Colonic mucosa (tissue), 4 donors: ENCODE measurements at regions not wholly inside any gene's neighbourhood (a gene's known extent, or its start where the extent isn't known, plus 50 kb on each side); places are given as distances from the start of the nearest gene placed in this dataset.

ENCODE experiments used
- DNase-seq: peaks from one replicate; pipeline ENCODE4 v3.0.0-alpha.2; 2020
- H3K27ac ChIP-seq: fragments of 200-600 bp; one replicate; pipeline ENCODE4 v1.8.0; 2021
- H3K27me3 ChIP-seq: fragments of 200-600 bp; one replicate; pipeline ENCODE4 v1.8.0; 2021
- H3K36me3 ChIP-seq: fragments of 200-600 bp; one replicate; pipeline ENCODE4 v1.8.0; 2021
- H3K4me1 ChIP-seq: fragments of 200-600 bp; one replicate; pipeline ENCODE4 v1.8.0; 2021; ENCODE audit warnings: mild to moderate bottlenecking
- H3K4me3 ChIP-seq: fragments of 200-600 bp; one replicate; pipeline ENCODE4 v1.8.0; 2021
- H3K9ac ChIP-seq, 2 donors: one replicate each; pipeline ENCODE4 v1.7.0; 2013; ENCODE audit warnings: control low read depth in 2 of 2, low read depth in 2 of 2, low read length in 2 of 2
- H3K9me3 ChIP-seq: fragments of 200-600 bp; one replicate; pipeline ENCODE4 v1.8.0; 2021
- intact Hi-C: fragments of 100-400 bp; cut with DNase I; formaldehyde crosslinking; loops from one replicate; pipeline ENCODE4 v1.14.1; 2022
- TF ChIP-seq, protein P1 (sequence below): fragments of 200-600 bp; IDR thresholded peaks from one replicate; pipeline ENCODE4 v1.8.0; 2022; ENCODE audit warnings: antibody characterized with exemption, mild to moderate bottlenecking
- donor health status: healthy.
- donor health status: DM: no; HTN: no; CAD: no.
- donor health status: DM: no; HTN: no; CAD: no.

GRCh38 chr3:147544290-147544689, 135.1 kb downstream of the ZIC1 start:
- Histone ChIP-seq H3K27ac (no peak overlapping the region), H3K36me3 (no peaks in the 10 kb centered on the region), H3K9ac (no peak overlapping the region), H3K9me3 (no peaks in the 10 kb centered on the region), H3K27me3 (no peaks in the 10 kb centered on the region), H3K4me3 (no peak overlapping the region), H3K4me1 (no peaks in the 10 kb centered on the region)
- intact Hi-C loops, result no loop called here
- TF ChIP-seq, protein P1, sequence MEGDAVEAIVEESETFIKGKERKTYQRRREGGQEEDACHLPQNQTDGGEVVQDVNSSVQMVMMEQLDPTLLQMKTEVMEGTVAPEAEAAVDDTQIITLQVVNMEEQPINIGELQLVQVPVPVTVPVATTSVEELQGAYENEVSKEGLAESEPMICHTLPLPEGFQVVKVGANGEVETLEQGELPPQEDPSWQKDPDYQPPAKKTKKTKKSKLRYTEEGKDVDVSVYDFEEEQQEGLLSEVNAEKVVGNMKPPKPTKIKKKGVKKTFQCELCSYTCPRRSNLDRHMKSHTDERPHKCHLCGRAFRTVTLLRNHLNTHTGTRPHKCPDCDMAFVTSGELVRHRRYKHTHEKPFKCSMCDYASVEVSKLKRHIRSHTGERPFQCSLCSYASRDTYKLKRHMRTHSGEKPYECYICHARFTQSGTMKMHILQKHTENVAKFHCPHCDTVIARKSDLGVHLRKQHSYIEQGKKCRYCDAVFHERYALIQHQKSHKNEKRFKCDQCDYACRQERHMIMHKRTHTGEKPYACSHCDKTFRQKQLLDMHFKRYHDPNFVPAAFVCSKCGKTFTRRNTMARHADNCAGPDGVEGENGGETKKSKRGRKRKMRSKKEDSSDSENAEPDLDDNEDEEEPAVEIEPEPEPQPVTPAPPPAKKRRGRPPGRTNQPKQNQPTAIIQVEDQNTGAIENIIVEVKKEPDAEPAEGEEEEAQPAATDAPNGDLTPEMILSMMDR, result no peak
- DNase-seq, result no peak

DNA sequence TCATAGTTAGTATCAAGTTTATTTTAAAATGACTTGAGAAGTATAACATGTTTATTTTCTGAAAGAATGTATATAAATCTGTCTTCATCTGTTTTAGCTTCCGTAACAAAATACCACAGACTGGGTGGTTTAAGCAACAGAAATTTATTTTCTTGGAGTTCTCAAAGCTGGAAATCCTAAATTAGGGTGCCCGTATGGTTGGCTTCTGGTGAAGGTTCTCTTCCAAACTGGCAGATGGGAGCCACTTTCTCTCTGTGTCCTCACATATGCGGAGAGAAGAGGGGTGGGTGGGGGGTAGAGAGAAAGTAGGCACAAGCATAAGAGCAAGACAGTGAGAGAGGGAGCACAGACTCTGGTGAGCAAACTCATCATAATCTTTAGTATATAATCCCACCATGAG, 142.3 kb downstream of the ZIC1 start:
- H3K27ac ChIP-seq, result no peak overlapping the region
- no peaks in the 10 kb centered on the region for H3K36me3 ChIP-seq
- no peak overlapping the region for H3K4me3 ChIP-seq
- TF ChIP-seq, protein P1, result no peak
- no peak for DNase-seq
- H3K9me3 ChIP-seq, result no peaks in the 10 kb centered on the region
- intact Hi-C loops, result no loop called here
- H3K9ac ChIP-seq, result no peak overlapping the region
- H3K4me1 ChIP-seq, result no peaks in the 10 kb centered on the region
- H3K27me3 ChIP-seq, result no peaks in the 10 kb centered on the region

GRCh38 chr3:147554332-147554731, 145.2 kb downstream of the ZIC1 start:
- Histone ChIP-seq H3K9me3 (no peaks in the 10 kb centered on the region), H3K27ac (no peak overlapping the region), H3K4me3 (no peak overlapping the region), H3K4me1 (no peaks in the 10 kb centered on the region), H3K9ac (no peak overlapping the region), H3K36me3 (no peaks in the 10 kb centered on the region), H3K27me3 (no peaks in the 10 kb centered on the region)
- TF ChIP-seq, protein P1, result no peak
- intact Hi-C loops, result no loop called here
- DNase-seq, result no peak

GRCh38 chr3:147572970-147573340, 163.8 kb downstream of the ZIC1 start:
- no peaks in the 10 kb centered on the region for H3K4me1 ChIP-seq

GRCh38 chr3:147574621-147575020, 165.5 kb downstream of the ZIC1 start:
- DNase-seq, result no peak

More at GRCh38 chr3:147572970-147573340, 163.8 kb downstream of the ZIC1 start:
- no peaks in the 10 kb centered on the region for H3K27me3 ChIP-seq
- H3K27ac ChIP-seq, result no peak overlapping the region
- TF ChIP-seq, protein P1, result no peak
- no peak overlapping the region for H3K4me3 ChIP-seq
- no peak for DNase-seq
- intact Hi-C loops, result no loop called here
- H3K36me3 ChIP-seq, result no peaks in the 10 kb centered on the region
- H3K9ac ChIP-seq, result no peak overlapping the region
- no peaks in the 10 kb centered on the region for H3K9me3 ChIP-seq

More at GRCh38 chr3:147574621-147575020, 165.5 kb downstream of the ZIC1 start:
- Histone ChIP-seq H3K9me3 (no peaks in the 10 kb centered on the region), H3K27ac (no peak overlapping the region), H3K4me1 (no peaks in the 10 kb centered on the region), H3K36me3 (no peaks in the 10 kb centered on the region), H3K27me3 (no peaks in the 10 kb centered on the region), H3K4me3 (no peak overlapping the region), H3K9ac (no peak overlapping the region)
- intact Hi-C loops, result no loop called here
- TF ChIP-seq, protein P1, result no peak
